GM12878 (cell line): ENCODE measurements at regions not wholly inside any gene's neighbourhood (a gene's known extent, or its start where the extent isn't known, plus 50 kb on each side); places are given as distances from the start of the nearest gene placed in this dataset.

Experiments
- ATAC-seq: fragments of 200-7000 bp; cut with Tn5 transposase; 3 replicates; pipeline ENCODE4 v1.9.1; 2020; ENCODE audit warnings: mild to moderate bottlenecking, moderate library complexity
- BruUV-seq: library from RNA; stranded (reverse); fragments of 400-500 nt; replicated peaks from 2 replicates; lab custom pipeline; 2021; lab: Mats Ljungman, UMichigan
- CTCF ChIA-PET: fragments of 300-600 bp; sonication (Branson Sonifier 250); formaldehyde crosslinking; extraction: SDS; loops from one replicate; lab custom pipeline; 2021; ENCODE audit warnings: inconsistent platforms; lab: Yijun Ruan, JAX
- POLR2A ChIA-PET: fragments of 350-600 bp; formaldehyde crosslinking; extraction: SDS; loops from one replicate; lab custom pipeline; 2021; ENCODE audit warnings: inconsistent platforms; lab: Charles Lee
- RAD21 ChIA-PET: fragments of 300-600 bp; sonication (Branson Sonifier 250); formaldehyde crosslinking; loops from one replicate; lab custom pipeline; 2023; ENCODE audit warnings: antibody characterized with exemption; ENCODE audit not compliant: unreplicated experiment; lab: Charles Lee
- SMC1A ChIA-PET: fragments of 300-600 bp; sonication (Branson Sonifier 250); formaldehyde crosslinking; loops from one replicate; lab custom pipeline; 2023; ENCODE audit not compliant: unreplicated experiment, uncharacterized antibody; lab: Charles Lee
- DNase-seq: peaks from one replicate; pipeline ENCODE4 v3.0.0-alpha.2; 2011; ENCODE audit warnings: low read depth, low spot score
- FAIRE-seq: peaks from 3 replicates; lab custom pipeline; 2011; peaks lifted over from hg19 to GRCh38; lab: Jason Lieb, UNC
- H2AFZ ChIP-seq: 2 replicates; pipeline ENCODE4 v1.6.0; 2011; ENCODE audit warnings: low read depth, low read length, control low read depth; ENCODE audit not compliant: control insufficient read depth
- H3K27ac ChIP-seq: 2 replicates; pipeline ENCODE4 v1.5.1; 2011; ENCODE audit warnings: control low read depth; ENCODE audit not compliant: control insufficient read depth, insufficient read depth
- H3K27me3 ChIP-seq, 2 experiments: replicated peaks in 1 of 2; 2 replicates each; pipeline versions ENCODE4 v1.6.0 to v1.6.1; 2011; ENCODE audit warnings: low read length in 1 of 2; ENCODE audit not compliant: control insufficient read depth in 2 of 2, insufficient read depth in 2 of 2
- H3K36me3 ChIP-seq, 2 experiments: 2 replicates each; pipeline ENCODE4 v1.5.1; 2011; ENCODE audit warnings: low read length in 1 of 2; ENCODE audit not compliant: control insufficient read depth in 2 of 2, insufficient read depth in 2 of 2
- H3K4me1 ChIP-seq: 2 replicates; pipeline ENCODE4 v1.6.1; 2011; ENCODE audit warnings: mild to moderate bottlenecking, low read length, moderate library complexity, mixed read lengths; ENCODE audit not compliant: control insufficient read depth, insufficient read depth
- H3K4me2 ChIP-seq: 2 replicates; pipeline ENCODE4 v1.6.0; 2011; ENCODE audit warnings: control low read depth; ENCODE audit not compliant: control insufficient read depth, insufficient read depth
- H3K4me3 ChIP-seq: fragments of 200-600 bp; sonication (generic); 2 replicates; pipeline ENCODE4 v1.5.1; 2016
- H3K79me2 ChIP-seq: 2 replicates; pipeline ENCODE4 v1.6.0; 2011; ENCODE audit warnings: low read length; ENCODE audit not compliant: control insufficient read depth, insufficient read depth
- H3K9ac ChIP-seq: 2 replicates; pipeline ENCODE4 v1.8.0; 2011; ENCODE audit warnings: low read length, control low read depth, mixed read lengths; ENCODE audit not compliant: control insufficient read depth, insufficient read depth
- H3K9me3 ChIP-seq: replicated peaks from 3 replicates; pipeline ENCODE4 v1.5.1; 2011; ENCODE audit warnings: mild to moderate bottlenecking, low read length; ENCODE audit not compliant: control insufficient read depth, insufficient read depth
- H4K20me1 ChIP-seq: 2 replicates; pipeline ENCODE4 v1.6.0; 2011; ENCODE audit not compliant: control insufficient read depth, insufficient read depth
- FOXM1 ChIP-seq: IDR thresholded peaks from 2 replicates; pipeline ENCODE4 v1.6.1; 2012; ENCODE audit warnings: low read depth, mild to moderate bottlenecking, inconsistent platforms, low read length, moderate library complexity
- GABPA ChIP-seq: IDR thresholded peaks from 2 replicates; pipeline ENCODE4 v1.6.1; 2014; ENCODE audit warnings: antibody characterized with exemption, low read depth, mild to moderate bottlenecking, inconsistent platforms
- NFXL1 ChIP-seq: fragments of 450-650 bp; IDR thresholded peaks from 2 replicates; pipeline ENCODE4 v1.6.1; 2017; ENCODE audit warnings: antibody characterized with exemption, mild to moderate bottlenecking, borderline replicate concordance
- NFYA ChIP-seq: IDR thresholded peaks from 2 replicates; pipeline ENCODE4 v1.6.1; 2011; ENCODE audit warnings: low read depth, mild to moderate bottlenecking, low read length, improper control_type of control experiment, borderline replicate concordance
- RAD21 ChIP-seq: IDR thresholded peaks from 2 replicates; pipeline ENCODE4 v1.6.1; 2011; ENCODE audit warnings: mild to moderate bottlenecking, low read depth, low read length, moderate library complexity; ENCODE audit not compliant: insufficient read depth
- REST ChIP-seq: IDR thresholded peaks from 2 replicates; pipeline ENCODE4 v1.6.1; 2012; ENCODE audit warnings: mild to moderate bottlenecking, low read depth, low read length
- SMAD1 ChIP-seq: fragments of 450-650 bp; IDR thresholded peaks from 2 replicates; pipeline ENCODE4 v1.6.1; 2018; ENCODE audit warnings: mild to moderate bottlenecking, low read depth; ENCODE audit not compliant: partially characterized antibody
- ZBTB11 ChIP-seq: fragments of 450-650 bp; formaldehyde crosslinking; IDR thresholded peaks from 2 replicates; pipeline ENCODE4 v1.5.0; 2022; ENCODE audit warnings: mild to moderate bottlenecking, missing genetic modification characterization
- ZNF207 ChIP-seq: fragments of 450-650 bp; IDR thresholded peaks from 2 replicates; pipeline ENCODE4 v1.6.1; 2014; ENCODE audit warnings: antibody characterized with exemption, mild to moderate bottlenecking, borderline replicate concordance
- ZNF24 ChIP-seq: fragments of 450-650 bp; IDR thresholded peaks from 2 replicates; pipeline ENCODE4 v1.6.1; 2017; ENCODE audit warnings: antibody characterized with exemption, mild to moderate bottlenecking
- WGBS: methylation state at CpG from one replicate; pipeline ENCODE4 v1.1.6; 2016; ENCODE audit warnings: low lambda C conversion rate; ENCODE audit not compliant: insufficient replicate concordance, insufficient coverage; ENCODE audit errors: missing lambda C conversion rate; 5-methylcytosine and 5-hydroxymethylcytosine counted together
- in situ Hi-C: fragments of 300-500 bp; cut with MboI; formaldehyde crosslinking; loops from 9 replicates; pipeline ENCODE4 v1.14.3; 2018; ENCODE audit warnings: mixed read lengths
- intact Hi-C: fragments of 100-400 bp; cut with micrococcal nuclease; formaldehyde crosslinking; loops from one replicate; pipeline ENCODE4 v1.14.2; 2022; ENCODE audit not compliant: unreplicated experiment
- TF ChIP-seq, protein P1 (sequence below): fragments of 450-650 bp; IDR thresholded peaks from 2 replicates; pipeline ENCODE4 v1.6.1; 2014; ENCODE audit warnings: mild to moderate bottlenecking

GRCh38 chr6:2558861-2559801 is 191.6 kb downstream of the MYLK4 start (continued):
- TF ChIP-seq, protein P1, sequence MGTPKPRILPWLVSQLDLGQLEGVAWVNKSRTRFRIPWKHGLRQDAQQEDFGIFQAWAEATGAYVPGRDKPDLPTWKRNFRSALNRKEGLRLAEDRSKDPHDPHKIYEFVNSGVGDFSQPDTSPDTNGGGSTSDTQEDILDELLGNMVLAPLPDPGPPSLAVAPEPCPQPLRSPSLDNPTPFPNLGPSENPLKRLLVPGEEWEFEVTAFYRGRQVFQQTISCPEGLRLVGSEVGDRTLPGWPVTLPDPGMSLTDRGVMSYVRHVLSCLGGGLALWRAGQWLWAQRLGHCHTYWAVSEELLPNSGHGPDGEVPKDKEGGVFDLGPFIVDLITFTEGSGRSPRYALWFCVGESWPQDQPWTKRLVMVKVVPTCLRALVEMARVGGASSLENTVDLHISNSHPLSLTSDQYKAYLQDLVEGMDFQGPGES = no peak
- TF ChIP-seq GABPA (no peak), ZNF207 (no peak), NFXL1 (no peak), ZNF24 (no peak)

- ChIA-PET RAD21 (no interaction called here), POLR2A (no interaction called here), CTCF (no interaction called here), SMC1A (no interaction called here)
- no peak overlapping the region for H3K9ac ChIP-seq
- no peaks in the 10 kb centered on the region for H3K36me3 ChIP-seq
- 44% methylated on average over 13 of the region's 13 CpGs for WGBS
- H3K4me3 ChIP-seq = no peak overlapping the region
- H3K9me3 ChIP-seq = no peaks in the 10 kb centered on the region
- no peaks in the 10 kb centered on the region for H3K4me1 ChIP-seq
- DNase-seq (no peak), ATAC-seq (no peak), FAIRE-seq (no peak)
- H3K79me2 ChIP-seq = no peaks in the 10 kb centered on the region
- H2AFZ ChIP-seq = no peak overlapping the region
- no TSS peak for BruUV-seq
- H3K4me2 ChIP-seq = no peak overlapping the region
- peaks cover 0 to 2% of the 10 kb centered on the region in 2 experiments; a peak in 1 of 4 replicates for H3K27me3 ChIP-seq
- no peak overlapping the region for H3K27ac ChIP-seq
- in situ Hi-C loops = no loop called here
- intact Hi-C loops = no loop called here
- H4K20me1 ChIP-seq = no peaks in the 10 kb centered on the region
- TF ChIP-seq RAD21 (no peak), SMAD1 (no peak), NFYA (no peak), REST (no peak), ZBTB11 (no peak), FOXM1 (no peak)
Observed at GRCh38 chr6:2558098-2558680, 192.5 kb downstream of the MYLK4 start.
